HepG2 (cell line): ENCODE measurements at regions not wholly inside any gene's neighbourhood (a gene's known extent, or its start where the extent isn't known, plus 50 kb on each side); places are given as distances from the start of the nearest gene placed in this dataset.
A peak's percentile ranks its signal among the peaks of the same experiment; 100 is the strongest.

Experiments
- ARNT2 ChIP-seq: sonication (generic); formaldehyde crosslinking; IDR thresholded peaks from 2 replicates; pipeline ENCODE4 v1.8.0; 2022; ENCODE audit warnings: mild to moderate bottlenecking, low read depth, missing genetic modification reagents, moderate library complexity
- BRD4 ChIP-seq: sonication (generic); formaldehyde crosslinking; IDR thresholded peaks from 2 replicates; pipeline ENCODE4 v1.4.0; 2020; ENCODE audit warnings: missing genetic modification reagents
- GATAD2A ChIP-seq: IDR thresholded peaks from 2 replicates; pipeline ENCODE4 v1.6.1; 2016
- HMGA1 ChIP-seq: sonication (generic); formaldehyde crosslinking; conservative IDR thresholded peaks from 2 replicates; pipeline ENCODE4 v1.4.0; 2020; ENCODE audit warnings: missing genetic modification reagents
- HMGXB4 ChIP-seq, 2 experiments: sonication (generic) in 1 of 2; formaldehyde crosslinking in 1 of 2; IDR thresholded peaks; 2 replicates each; pipeline versions ENCODE4 v1.4.0 to v1.6.1; 2018 to 2020; ENCODE audit warnings: missing genetic modification reagents in 2 of 2, borderline replicate concordance in 1 of 2, low read depth in 1 of 2, mild to moderate bottlenecking in 1 of 2, missing biosample characterization in 1 of 2
- HNF1B ChIP-seq: sonication (generic); formaldehyde crosslinking; IDR thresholded peaks from 2 replicates; pipeline ENCODE4 v1.5.1; 2020; ENCODE audit warnings: mild to moderate bottlenecking, moderate library complexity, missing genetic modification reagents
- MAFK ChIP-seq, 2 experiments: IDR thresholded peaks in 1 of 2; conservative IDR thresholded peaks in 1 of 2; 2 replicates each; pipeline ENCODE4 v1.6.1; 2011; ENCODE audit warnings: improper control_type of control experiment in 2 of 2, low read length in 2 of 2
- MBD4 ChIP-seq: IDR thresholded peaks from 2 replicates; pipeline ENCODE4 v1.6.1; 2012; ENCODE audit warnings: low read length, inconsistent platforms, borderline replicate concordance
- PRPF4 ChIP-seq: fragments of 200-400 bp; formaldehyde crosslinking; IDR thresholded peaks from 2 replicates; pipeline ENCODE4 v1.6.1; 2016; ENCODE audit warnings: low read length, low read depth; ENCODE audit not compliant: poor library complexity, severe bottlenecking
- SKIL ChIP-seq: sonication (generic); formaldehyde crosslinking; IDR thresholded peaks from 2 replicates; pipeline ENCODE4 v1.8.0; 2022; ENCODE audit warnings: missing genetic modification reagents, mild to moderate bottlenecking, moderate library complexity, borderline replicate concordance
- SNAPC4 ChIP-seq: sonication (generic); formaldehyde crosslinking; IDR thresholded peaks from 2 replicates; pipeline ENCODE4 v1.4.0; 2020; ENCODE audit warnings: mild to moderate bottlenecking, missing genetic modification reagents
- SRSF9 ChIP-seq: fragments of 200-400 bp; formaldehyde crosslinking; IDR thresholded peaks from 2 replicates; pipeline ENCODE4 v1.6.1; 2018; ENCODE audit warnings: borderline replicate concordance, mild to moderate bottlenecking, low read depth, low read length; ENCODE audit not compliant: insufficient read depth, poor library complexity, severe bottlenecking
- ZFX ChIP-seq: sonication (generic); formaldehyde crosslinking; IDR thresholded peaks from 2 replicates; pipeline ENCODE4 v1.4.0; 2020; ENCODE audit warnings: mild to moderate bottlenecking, low read depth, missing genetic modification reagents, moderate library complexity
- ZUFSP ChIP-seq: sonication (generic); formaldehyde crosslinking; IDR thresholded peaks from 2 replicates; pipeline ENCODE4 v1.9.0; 2021; ENCODE audit warnings: missing genetic modification reagents, mild to moderate bottlenecking, borderline replicate concordance

GRCh38 chr3:194003114-194004057 lies 132.6 kb upstream of the HES1 start (continued):
- TF ChIP-seq HMGXB4 (CRISPR knock-in tag; IDR thresholded peaks at IDR 0.05; ENCODE audit: borderline replicate concordance in 1 of 2, low read depth in 1 of 2) (peak in 1 of 2 experiments; percentile 47; a peak in 1 of 4 replicates), ZUFSP (no peak), ZFX (CRISPR knock-in tag) (peak; percentile 82), PRPF4 (no peak), MBD4 (no peak), HMGA1 (no peak), SKIL (CRISPR knock-in tag) (no peak), MAFK (conservative IDR thresholded peaks at IDR 0.05 in 1 of 2, IDR thresholded peaks at IDR 0.05 in 1 of 2; ENCODE audit: low read length in 2 of 2) (no peak), BRD4 (no peak), HNF1B (CRISPR knock-in tag) (no peak; the same call in 1 of the 2 replicates), GATAD2A (CRISPR knock-in tag) (peak; percentile 70), SRSF9 (no peak), SNAPC4 (CRISPR knock-in tag) (no peak), ARNT2 (CRISPR knock-in tag) (peak; percentile 55; the same call in 1 of the 2 replicates)
